Mesenchymal stem cell (in vitro differentiated cells and primary cell): ENCODE measurements at regions not wholly inside any gene's neighbourhood (a gene's known extent, or its start where the extent isn't known, plus 50 kb on each side); places are given as distances from the start of the nearest gene placed in this dataset.
A peak's percentile ranks its signal among the peaks of the same experiment; 100 is the strongest.
"Not testable (repeated sequence)": the region's sequence is repeated elsewhere in the genome, so short reads cannot be mapped to it uniquely, and the experiment has no call there.

Experiments used
- DNase-seq: peaks from one replicate; pipeline ENCODE4 v3.0.0-alpha.2; 2013
- H2AFZ ChIP-seq: one replicate; pipeline ENCODE4 v1.6.1; 2013; ENCODE audit warnings: low read depth, mild to moderate bottlenecking, control low read depth, inconsistent platforms, low read length, moderate library complexity
- H2AK5ac ChIP-seq: 2 replicates; pipeline ENCODE4 v1.6.1; 2013; ENCODE audit warnings: low read length, moderate library complexity, mild to moderate bottlenecking, inconsistent platforms; ENCODE audit not compliant: severe bottlenecking
- H2BK120ac ChIP-seq: one replicate; pipeline ENCODE4 v1.6.1; 2013; ENCODE audit warnings: low read depth, mild to moderate bottlenecking, inconsistent platforms, low read length, moderate library complexity
- H2BK12ac ChIP-seq, 2 experiments: one replicate each; pipeline ENCODE4 v1.6.1; 2013; ENCODE audit warnings: inconsistent platforms in 2 of 2, low read length in 2 of 2, mild to moderate bottlenecking in 2 of 2, moderate library complexity in 2 of 2, control low read depth in 1 of 2
- H2BK15ac ChIP-seq: one replicate; pipeline ENCODE4 v1.6.1; 2013; ENCODE audit warnings: mild to moderate bottlenecking, low read depth, inconsistent platforms; ENCODE audit not compliant: poor library complexity, severe bottlenecking
- H2BK5ac ChIP-seq: 2 replicates; pipeline ENCODE4 v1.6.1; 2013; ENCODE audit warnings: low read depth, mild to moderate bottlenecking, low read length, control low read depth, inconsistent platforms; ENCODE audit not compliant: poor library complexity, severe bottlenecking
- H3K14ac ChIP-seq, 2 experiments: one replicate each; pipeline ENCODE4 v1.6.1; 2013; ENCODE audit warnings: inconsistent platforms in 2 of 2, low read length in 2 of 2, control low read depth in 1 of 2, mild to moderate bottlenecking in 1 of 2, moderate library complexity in 1 of 2
- H3K18ac ChIP-seq, 2 experiments: one replicate each; pipeline ENCODE4 v1.6.1; 2013; ENCODE audit warnings: inconsistent platforms in 2 of 2, low read length in 2 of 2, control low read depth in 1 of 2, low read depth in 1 of 2, mild to moderate bottlenecking in 1 of 2
- H3K23ac ChIP-seq, 2 experiments: one replicate each; pipeline ENCODE4 v1.6.1; 2013; ENCODE audit warnings: inconsistent platforms in 2 of 2, low read length in 2 of 2, mild to moderate bottlenecking in 2 of 2, moderate library complexity in 2 of 2, control low read depth in 1 of 2
- H3K27ac ChIP-seq: 2 replicates; pipeline ENCODE4 v1.5.1; 2013; ENCODE audit warnings: mild to moderate bottlenecking, moderate library complexity, low read length, control low read depth, inconsistent platforms; ENCODE audit not compliant: poor library complexity, severe bottlenecking
- H3K27me3 ChIP-seq, 2 experiments: 2 replicates each; pipeline versions ENCODE4 v1.6.1 to v1.7.0; 2013; ENCODE audit warnings: low read length in 2 of 2, mild to moderate bottlenecking in 2 of 2, moderate library complexity in 2 of 2, control low read depth in 1 of 2, inconsistent platforms in 1 of 2; ENCODE audit not compliant: control insufficient read depth in 1 of 2, insufficient read depth in 1 of 2
- H3K36me3 ChIP-seq, 2 experiments: 2 replicates each; pipeline versions ENCODE4 v1.6.1 to v1.7.0; 2013; ENCODE audit warnings: low read length in 2 of 2, control low read depth in 1 of 2, inconsistent platforms in 1 of 2, low read depth in 1 of 2, mild to moderate bottlenecking in 1 of 2; ENCODE audit not compliant: insufficient read depth in 2 of 2, control insufficient read depth in 1 of 2
- H3K4ac ChIP-seq, 2 experiments: one replicate each; pipeline ENCODE4 v1.6.1; 2013; ENCODE audit warnings: inconsistent platforms in 2 of 2, low read length in 2 of 2, mild to moderate bottlenecking in 2 of 2, moderate library complexity in 2 of 2, control low read depth in 1 of 2, low read depth in 1 of 2
- H3K4me1 ChIP-seq: 2 replicates; pipeline ENCODE4 v1.6.1; 2013; ENCODE audit warnings: low read depth, low read length, control low read depth; ENCODE audit not compliant: control insufficient read depth, insufficient read depth
- H3K4me2 ChIP-seq: 2 replicates; pipeline ENCODE4 v1.6.1; 2013; ENCODE audit warnings: low read length, mild to moderate bottlenecking, inconsistent platforms; ENCODE audit not compliant: poor library complexity, severe bottlenecking
- H3K4me3 ChIP-seq, 2 experiments: 2 replicates each; pipeline versions ENCODE4 v1.5.1 to v1.7.0; 2013; ENCODE audit warnings: low read length in 2 of 2, mild to moderate bottlenecking in 2 of 2, control low read depth in 1 of 2, low read depth in 1 of 2; ENCODE audit not compliant: insufficient read depth in 1 of 2
- H3K79me1 ChIP-seq: replicated peaks from 2 replicates; pipeline ENCODE4 v1.6.1; 2013; ENCODE audit warnings: mild to moderate bottlenecking, control low read depth, low read length, inconsistent platforms; ENCODE audit not compliant: poor library complexity, severe bottlenecking
- H3K9ac ChIP-seq: 2 replicates; pipeline ENCODE4 v1.7.0; 2013; ENCODE audit warnings: mild to moderate bottlenecking, low read length, moderate library complexity
- H3K9me3 ChIP-seq: 2 replicates; pipeline ENCODE4 v1.7.0; 2013; ENCODE audit warnings: mild to moderate bottlenecking, low read length; ENCODE audit not compliant: control insufficient read depth
- H4K8ac ChIP-seq: one replicate; pipeline ENCODE4 v1.6.1; 2013; ENCODE audit warnings: inconsistent platforms, mild to moderate bottlenecking, low read length, moderate library complexity
- H4K91ac ChIP-seq: one replicate; pipeline ENCODE4 v1.6.1; 2013; ENCODE audit warnings: mild to moderate bottlenecking, low read length, inconsistent platforms
- WGBS: methylation state at CpG from one replicate; pipeline ENCODE4 v1.1.7; 2013; ENCODE audit warnings: mixed read lengths; 5-methylcytosine and 5-hydroxymethylcytosine counted together

GRCh38 chr7:114812570-114812969 is 109.3 kb upstream of the MDFIC start:
- Histone ChIP-seq H2AK5ac (no peak overlapping the region), H3K27ac (no peak overlapping the region), H4K8ac (no peak overlapping the region), H2AFZ (no peak overlapping the region), H3K14ac (no peak overlapping the region), H2BK15ac (no peak overlapping the region), H3K79me1 (no peaks in the 10 kb centered on the region), H3K4ac (no peak overlapping the region), H3K4me2 (no peak overlapping the region), H3K36me3 (no peaks in the 10 kb centered on the region), H3K18ac (no peak overlapping the region), H3K4me1 (no peaks in the 10 kb centered on the region), H3K9me3 (no peaks in the 10 kb centered on the region), H3K4me3 (no peak overlapping the region), H3K23ac (no peak overlapping the region), H2BK5ac (no peak overlapping the region), H4K91ac (no peak overlapping the region), H2BK12ac (no peak overlapping the region), H3K27me3 (no peaks in the 10 kb centered on the region), H3K9ac (no peak overlapping the region), H2BK120ac (no peak overlapping the region)
- no peak for DNase-seq
- no CpG with 5 or more reads among the region's 1 CpG for WGBS

GRCh38 chr7:114813624-114814023 is 108.3 kb upstream of the MDFIC start:
- no peak overlapping the region for H3K4me3 ChIP-seq
- H3K23ac ChIP-seq: no peak overlapping the region
- no peak overlapping the region for H3K4me2 ChIP-seq
- H3K9ac ChIP-seq: no peak overlapping the region
- H2BK15ac ChIP-seq: no peak overlapping the region
- H3K14ac ChIP-seq: no peak overlapping the region
- DNase-seq: no peak
- H3K79me1 ChIP-seq: no peaks in the 10 kb centered on the region
- no peak overlapping the region for H2BK120ac ChIP-seq
- H3K27me3 ChIP-seq: no peaks in the 10 kb centered on the region
- H3K4me1 ChIP-seq: no peaks in the 10 kb centered on the region
- H3K4ac ChIP-seq: no peak overlapping the region
- no peak overlapping the region for H4K8ac ChIP-seq
- no peaks in the 10 kb centered on the region for H3K9me3 ChIP-seq
- H2BK5ac ChIP-seq: no peak overlapping the region
- H2BK12ac ChIP-seq: no peak overlapping the region
- 96% methylated on average over 2 of the region's 3 CpGs for WGBS
- H4K91ac ChIP-seq: no peak overlapping the region
- H3K18ac ChIP-seq: no peak overlapping the region
- no peaks in the 10 kb centered on the region for H3K36me3 ChIP-seq
- H3K27ac ChIP-seq: no peak overlapping the region
- no peak overlapping the region for H2AK5ac ChIP-seq
- no peak overlapping the region for H2AFZ ChIP-seq

GRCh38 chr7:114817036-114817435 is 104.9 kb upstream of the MDFIC start:
- not testable (repeated sequence) for H3K27ac ChIP-seq, H2BK5ac ChIP-seq, H3K79me1 ChIP-seq, H4K8ac ChIP-seq, H4K91ac ChIP-seq, DNase-seq, H3K18ac ChIP-seq, H3K4ac ChIP-seq, H3K4me3 ChIP-seq, H2BK12ac ChIP-seq, H3K9ac ChIP-seq, H3K4me2 ChIP-seq, H3K27me3 ChIP-seq, H2AK5ac ChIP-seq, H3K4me1 ChIP-seq, H2AFZ ChIP-seq, H3K36me3 ChIP-seq, H2BK15ac ChIP-seq, H3K9me3 ChIP-seq, H3K23ac ChIP-seq, H3K14ac ChIP-seq, H2BK120ac ChIP-seq
- 95% methylated on average over 5 of the region's 7 CpGs for WGBS

GRCh38 chr7:114818501-114818900 is 103.4 kb upstream of the MDFIC start:
- Histone ChIP-seq H4K8ac (no peak overlapping the region), H3K79me1 (no peaks in the 10 kb centered on the region), H3K27ac (no peak overlapping the region), H3K14ac (no peak overlapping the region), H3K4me2 (no peak overlapping the region), H2BK12ac (no peak overlapping the region), H3K4me3 (no peak overlapping the region), H3K23ac (no peak overlapping the region), H2AK5ac (no peak overlapping the region), H2BK15ac (no peak overlapping the region), H3K27me3 (no peaks in the 10 kb centered on the region), H3K4ac (no peak overlapping the region), H3K18ac (no peak overlapping the region), H3K4me1 (no peaks in the 10 kb centered on the region), H3K9ac (peak overlapping the region; percentile 76), H4K91ac (no peak overlapping the region), H3K36me3 (no peaks in the 10 kb centered on the region), H3K9me3 (no peaks in the 10 kb centered on the region), H2BK120ac (no peak overlapping the region), H2BK5ac (no peak overlapping the region), H2AFZ (no peak overlapping the region)
- DNase-seq: peak; percentile 48
- 62% methylated on average over 3 of the region's 3 CpGs for WGBS
